HCT116 (cell line): ENCODE measurements at regions not wholly inside any gene's neighbourhood (a gene's known extent, or its start where the extent isn't known, plus 50 kb on each side); places are given as distances from the start of the nearest gene placed in this dataset.

Experiments used
- CBX3 ChIP-seq: IDR thresholded peaks from 2 replicates; pipeline ENCODE4 v1.6.1; 2012; ENCODE audit warnings: low read depth
- CTCF ChIP-seq, 3 experiments: fragments of 200-600 bp in 1 of 3; sonication (generic) in 1 of 3; IDR thresholded peaks in 2 of 3; conservative IDR thresholded peaks in 1 of 3; 2 replicates each; pipeline ENCODE4 v1.5.1; 2012 to 2017; ENCODE audit warnings: low read depth in 2 of 3, low read length in 2 of 3, antibody characterized with exemption in 1 of 3, borderline replicate concordance in 1 of 3, control low read depth in 1 of 3, mild to moderate bottlenecking in 1 of 3, mixed read lengths in 1 of 3, mixed run types in 1 of 3, moderate library complexity in 1 of 3; ENCODE audit not compliant: insufficient read depth in 1 of 3
- EGR1 ChIP-seq: IDR thresholded peaks from 2 replicates; pipeline ENCODE4 v1.6.1; 2012; ENCODE audit warnings: low read depth
- EZH2 ChIP-seq: fragments of 200-600 bp; sonication (generic); IDR thresholded peaks from 2 replicates; pipeline ENCODE4 v1.6.1; 2017; ENCODE audit warnings: antibody characterized with exemption, mixed run types
- EZH2phosphoT487 ChIP-seq: fragments of 200-600 bp; IDR thresholded peaks from 2 replicates; pipeline ENCODE4 v1.6.1; 2018; ENCODE audit warnings: antibody characterized with exemption, borderline replicate concordance
- MAX ChIP-seq: IDR thresholded peaks from 2 replicates; pipeline ENCODE4 v1.6.1; 2012
- POLR2A ChIP-seq: IDR thresholded peaks from 2 replicates; pipeline ENCODE4 v1.7.0; 2011; ENCODE audit warnings: borderline replicate concordance; ENCODE audit not compliant: insufficient read depth, insufficient read length; ENCODE audit errors: extremely low read depth
- POLR2AphosphoS5 ChIP-seq: IDR thresholded peaks from 2 replicates; pipeline ENCODE4 v1.6.1; 2011; ENCODE audit warnings: mild to moderate bottlenecking, low read depth, low read length, moderate library complexity
- RAD21 ChIP-seq: IDR thresholded peaks from 2 replicates; pipeline ENCODE4 v1.6.1; 2012; ENCODE audit warnings: low read depth, mild to moderate bottlenecking
- SIN3A ChIP-seq: IDR thresholded peaks from 2 replicates; pipeline ENCODE4 v1.6.1; 2012; ENCODE audit warnings: low read depth
- ZBTB33 ChIP-seq: IDR thresholded peaks from 2 replicates; pipeline ENCODE4 v1.6.1; 2011; ENCODE audit warnings: mild to moderate bottlenecking, low read length, moderate library complexity; ENCODE audit not compliant: insufficient replicate concordance; ENCODE audit errors: extremely low read depth

DNA sequence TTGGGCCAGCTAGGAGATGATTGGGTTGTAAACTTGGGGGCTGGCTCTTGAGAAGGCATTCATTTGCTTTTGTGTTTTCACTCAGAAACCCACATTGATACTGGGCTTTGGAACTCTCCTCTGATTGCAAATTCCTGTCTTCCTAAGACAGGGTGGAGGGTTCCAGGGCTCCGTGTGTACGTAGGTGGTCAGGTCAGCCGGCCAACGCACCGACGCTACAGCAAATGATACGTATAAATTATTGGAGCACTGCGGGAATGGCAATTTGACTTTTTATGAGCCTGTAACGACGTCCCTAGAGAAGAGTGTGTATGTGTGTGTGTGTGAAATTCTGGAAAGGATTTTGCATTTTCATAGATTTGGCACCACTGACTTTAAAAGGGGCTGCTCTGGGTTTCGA, 236.9 kb downstream of the SHOX start:
- TF ChIP-seq CTCF (IDR thresholded peaks at IDR 0.05 in 2 of 3, conservative IDR thresholded peaks at IDR 0.05 in 1 of 3; ENCODE audit: borderline replicate concordance in 1 of 3, insufficient read depth in 1 of 3, low read depth in 2 of 3, low read length in 2 of 3) (no peak), EGR1 (no peak), EZH2 (no peak), MAX (no peak), POLR2A (no peak), EZH2phosphoT487 (no peak), SIN3A (no peak), CBX3 (no peak), RAD21 (no peak), ZBTB33 (no peak), POLR2AphosphoS5 (no peak)
